ENCODE measurements at regions not wholly inside any gene's neighbourhood (a gene's known extent, or its start where the extent isn't known, plus 50 kb on each side); places are given as distances from the start of the nearest gene placed in this dataset.
"Not testable (repeated sequence)": the region's sequence is repeated elsewhere in the genome, so short reads cannot be mapped to it uniquely, and the experiment has no call there.

GRCh38 chr7:131686833-131687232 is 130.4 kb upstream of the PODXL start:
- no peak for DNase-seq
- in situ Hi-C loops (cut with HindIII; ENCODE audit: low pct_ligation_motif_present, low pct_unique_long_range_greater_than_20kb, low sequenced_read_pairs) = no loop called here

GRCh38 chr7:131683536-131684125 is 127.2 kb upstream of the PODXL start:
- DNase-seq = no peak
- in situ Hi-C loops (cut with HindIII; ENCODE audit: low pct_ligation_motif_present, low pct_unique_long_range_greater_than_20kb, low sequenced_read_pairs) = no loop called here

GRCh38 chr7:131681961-131682360 is 125.5 kb upstream of the PODXL start:
- in situ Hi-C loops (cut with HindIII; ENCODE audit: low pct_ligation_motif_present, low pct_unique_long_range_greater_than_20kb, low sequenced_read_pairs) = no loop called here
- DNase-seq = no peak

DNA sequence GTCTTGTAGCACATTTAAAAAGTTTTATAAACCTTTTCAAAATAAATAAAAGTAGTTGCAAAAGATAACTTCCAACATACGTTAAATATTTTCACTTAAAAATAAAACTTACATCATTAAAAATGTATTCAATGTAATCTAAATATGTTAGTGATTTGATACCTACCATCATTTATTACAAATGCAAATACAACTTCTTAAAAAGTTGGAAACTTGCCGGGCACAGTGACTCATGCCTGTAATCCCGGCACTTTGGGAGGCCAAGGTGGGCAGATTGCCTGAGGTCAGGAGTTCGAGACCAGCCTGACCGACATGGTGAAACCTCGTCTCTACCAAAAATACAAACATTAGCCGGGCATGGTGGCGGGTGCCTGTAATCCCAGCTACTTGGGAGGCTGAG is 122.6 kb upstream of the PODXL start:
- DNase-seq; in situ Hi-C loops (cut with HindIII; ENCODE audit: low pct_ligation_motif_present, low pct_unique_long_range_greater_than_20kb, low sequenced_read_pairs): not testable (repeated sequence)

DNA sequence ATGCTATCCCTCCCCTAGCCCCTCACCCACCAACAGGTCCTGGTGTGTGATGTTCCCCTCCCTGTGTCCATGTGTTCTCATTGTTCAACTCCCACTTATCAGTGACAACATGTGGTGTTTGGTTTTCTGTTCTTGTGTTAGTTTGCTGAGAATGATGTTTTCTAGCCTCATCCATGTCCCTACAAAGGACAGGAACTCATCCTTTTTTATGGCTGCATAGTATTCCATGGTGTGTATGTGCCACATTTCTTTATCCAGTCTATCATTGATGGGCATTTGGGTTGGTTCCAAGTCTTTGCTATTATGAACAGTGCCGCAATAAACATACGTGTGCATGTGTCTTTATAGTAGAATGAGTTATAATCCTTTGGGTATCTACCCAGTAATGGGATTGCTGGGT is 120.4 kb upstream of the PODXL start:
- in situ Hi-C loops (cut with HindIII; ENCODE audit: low pct_ligation_motif_present, low pct_unique_long_range_greater_than_20kb, low sequenced_read_pairs); DNase-seq: not testable (repeated sequence)

DNA sequence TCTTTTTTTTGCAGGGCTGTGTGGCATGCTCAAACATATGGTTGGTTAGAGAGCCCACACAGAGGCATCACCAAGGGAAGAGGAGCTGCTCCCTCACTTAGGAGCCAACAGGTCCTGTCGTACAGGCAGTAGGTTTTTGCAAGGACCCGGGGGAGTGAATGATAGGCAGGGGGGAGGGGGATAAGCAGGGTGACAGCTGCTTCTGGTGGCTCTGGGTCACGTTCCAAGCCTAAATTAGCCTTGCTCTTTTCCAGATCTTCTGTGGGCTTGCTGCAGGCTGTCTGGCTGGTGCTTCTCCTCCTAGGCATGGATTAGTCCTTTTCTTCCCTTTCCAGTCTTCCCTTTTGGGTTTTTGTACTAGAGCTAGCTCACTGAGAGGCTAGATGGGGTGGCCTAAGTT is 117.7 kb upstream of the PODXL start:
- DNase-seq = no peak
- in situ Hi-C loops (cut with HindIII; ENCODE audit: low pct_ligation_motif_present, low pct_unique_long_range_greater_than_20kb, low sequenced_read_pairs) = no loop called here

DNA sequence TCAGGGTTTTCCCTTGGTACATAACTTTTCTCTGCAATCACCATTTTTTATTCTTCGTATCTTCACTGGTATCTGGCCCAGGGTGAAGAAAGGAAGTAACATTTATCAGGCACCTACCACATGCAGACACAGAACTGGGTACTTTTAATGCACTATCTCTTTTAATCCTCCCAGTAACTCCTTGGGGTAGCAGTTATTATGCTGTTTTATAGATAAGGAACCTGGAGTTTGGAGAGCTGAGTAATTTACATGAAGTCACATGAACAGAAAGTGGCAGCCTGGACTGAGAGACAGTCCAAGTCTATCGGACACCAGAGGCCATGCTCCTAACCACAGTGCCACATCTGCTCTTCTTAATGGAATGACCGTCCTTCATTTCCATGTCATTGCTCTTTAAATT is 117.1 kb upstream of the PODXL start:
- in situ Hi-C loops (cut with HindIII; ENCODE audit: low pct_ligation_motif_present, low pct_unique_long_range_greater_than_20kb, low sequenced_read_pairs) = no loop called here
- no peak for DNase-seq

DNA sequence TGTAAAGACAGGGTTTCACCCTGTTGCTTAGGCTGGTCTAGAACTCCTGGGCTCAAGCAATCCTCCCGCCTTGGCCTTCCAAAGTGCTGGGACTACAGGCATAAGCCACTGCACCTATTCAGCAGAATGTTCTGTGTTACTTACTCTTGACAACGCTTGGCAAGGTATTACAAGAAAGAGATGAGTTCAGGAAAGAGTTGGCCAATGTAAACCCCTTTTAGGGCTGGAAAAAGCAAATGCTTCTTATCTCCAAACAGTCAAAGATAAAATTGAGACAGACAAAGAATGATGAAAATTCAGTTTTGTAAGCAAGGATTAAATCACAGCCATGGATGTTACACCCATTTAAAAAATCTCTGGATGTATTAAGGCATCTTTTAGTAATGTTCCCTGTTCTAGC is 114.0 kb upstream of the PODXL start:
- in situ Hi-C loops (cut with HindIII; ENCODE audit: low pct_ligation_motif_present, low pct_unique_long_range_greater_than_20kb, low sequenced_read_pairs) = no loop called here
- DNase-seq = no peak

GRCh38 chr7:131667699-131668098 is 111.3 kb upstream of the PODXL start:
- in situ Hi-C loops (cut with HindIII; ENCODE audit: low pct_ligation_motif_present, low pct_unique_long_range_greater_than_20kb, low sequenced_read_pairs) = no loop called here

GRCh38 chr7:131665021-131665420 is 108.6 kb upstream of the PODXL start:
- in situ Hi-C loops (cut with HindIII; ENCODE audit: low pct_ligation_motif_present, low pct_unique_long_range_greater_than_20kb, low sequenced_read_pairs) = no loop called here

More at GRCh38 chr7:131667699-131668098, 111.3 kb upstream of the PODXL start:
- no peak for DNase-seq

DNA sequence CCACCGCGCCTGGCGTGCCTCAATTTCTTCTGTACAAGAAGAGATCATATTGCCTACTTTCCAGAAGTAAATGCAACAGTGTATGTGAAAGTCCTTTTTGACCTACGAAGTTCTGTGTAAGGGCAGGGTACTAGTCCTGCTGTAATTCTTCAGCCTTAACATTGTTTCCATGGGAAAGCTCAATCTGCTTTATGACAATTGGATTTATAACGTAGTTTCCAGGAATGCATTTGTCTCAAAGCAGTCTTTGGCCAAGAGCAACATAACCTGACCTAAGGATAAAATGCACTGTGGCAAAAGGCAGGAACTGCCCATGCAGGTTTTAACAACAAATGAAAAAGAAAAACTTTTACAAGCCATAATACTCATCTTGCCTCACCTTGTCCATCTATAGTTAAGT is 108.1 kb upstream of the PODXL start:
- in situ Hi-C loops (cut with HindIII; ENCODE audit: low pct_ligation_motif_present, low pct_unique_long_range_greater_than_20kb, low sequenced_read_pairs) = no loop called here
- no peak for DNase-seq

More at GRCh38 chr7:131665021-131665420, 108.6 kb upstream of the PODXL start:
- DNase-seq = no peak

- DNase-seq; in situ Hi-C loops (cut with HindIII; ENCODE audit: low pct_ligation_motif_present, low pct_unique_long_range_greater_than_20kb, low sequenced_read_pairs): not testable (repeated sequence)
These were observed 106.0 kb upstream of the PODXL start for GRCh38 chr7:131662301-131662873.

GRCh38 chr7:131657881-131658280 is 101.5 kb upstream of the PODXL start:
- in situ Hi-C loops (cut with HindIII; ENCODE audit: low pct_ligation_motif_present, low pct_unique_long_range_greater_than_20kb, low sequenced_read_pairs) = no loop called here

GRCh38 chr7:131656980-131657723 is 100.7 kb upstream of the PODXL start:
- in situ Hi-C loops (cut with HindIII; ENCODE audit: low pct_ligation_motif_present, low pct_unique_long_range_greater_than_20kb, low sequenced_read_pairs) = no loop called here
- DNase-seq = no peak

More at GRCh38 chr7:131657881-131658280, 101.5 kb upstream of the PODXL start:
- DNase-seq = no peak

DNA sequence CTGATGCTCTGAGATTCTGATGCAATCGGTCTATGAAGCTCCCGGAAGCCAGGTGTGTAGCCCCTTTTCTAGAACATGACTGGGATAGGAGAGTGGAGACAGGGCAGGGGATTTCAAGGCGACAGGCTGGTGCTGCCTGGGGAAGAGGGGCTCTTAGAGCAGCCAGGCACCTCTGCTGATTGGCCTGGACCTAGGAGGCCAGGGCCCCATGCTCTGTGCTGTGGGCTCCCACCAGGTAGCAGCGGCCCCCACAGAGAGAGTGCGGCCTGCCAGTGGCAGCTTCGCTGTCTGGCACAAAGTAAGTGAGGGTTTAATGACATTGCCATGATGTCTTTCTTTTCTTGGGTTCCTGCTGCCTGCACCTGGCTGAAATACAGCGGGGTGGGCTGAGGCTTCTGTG is 99.4 kb upstream of the PODXL start:
- DNase-seq = no peak
- in situ Hi-C loops (cut with HindIII; ENCODE audit: low pct_ligation_motif_present, low pct_unique_long_range_greater_than_20kb, low sequenced_read_pairs) = no loop called here

DNA sequence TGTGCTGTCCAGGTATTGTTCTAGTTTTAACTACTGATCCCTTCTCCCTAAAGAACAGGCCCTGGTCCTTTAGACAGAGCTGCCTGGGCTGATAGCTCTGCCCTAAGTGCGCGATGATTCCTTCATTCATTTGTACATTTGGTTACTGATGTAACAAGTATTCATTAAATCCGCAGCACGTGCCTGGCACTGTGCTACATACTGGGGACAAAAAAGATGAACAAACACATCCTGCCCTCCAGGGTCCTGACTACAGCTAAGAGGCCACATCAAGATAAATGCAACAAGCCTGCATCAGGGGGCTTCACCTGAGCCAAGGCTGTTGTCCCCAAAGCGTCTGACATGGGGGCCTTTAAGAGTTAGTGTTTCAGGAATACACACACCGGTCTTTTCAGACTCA is 99.0 kb upstream of the PODXL start:
- DNase-seq = no peak
- in situ Hi-C loops (cut with HindIII; ENCODE audit: low pct_ligation_motif_present, low pct_unique_long_range_greater_than_20kb, low sequenced_read_pairs) = no loop called here

DNA sequence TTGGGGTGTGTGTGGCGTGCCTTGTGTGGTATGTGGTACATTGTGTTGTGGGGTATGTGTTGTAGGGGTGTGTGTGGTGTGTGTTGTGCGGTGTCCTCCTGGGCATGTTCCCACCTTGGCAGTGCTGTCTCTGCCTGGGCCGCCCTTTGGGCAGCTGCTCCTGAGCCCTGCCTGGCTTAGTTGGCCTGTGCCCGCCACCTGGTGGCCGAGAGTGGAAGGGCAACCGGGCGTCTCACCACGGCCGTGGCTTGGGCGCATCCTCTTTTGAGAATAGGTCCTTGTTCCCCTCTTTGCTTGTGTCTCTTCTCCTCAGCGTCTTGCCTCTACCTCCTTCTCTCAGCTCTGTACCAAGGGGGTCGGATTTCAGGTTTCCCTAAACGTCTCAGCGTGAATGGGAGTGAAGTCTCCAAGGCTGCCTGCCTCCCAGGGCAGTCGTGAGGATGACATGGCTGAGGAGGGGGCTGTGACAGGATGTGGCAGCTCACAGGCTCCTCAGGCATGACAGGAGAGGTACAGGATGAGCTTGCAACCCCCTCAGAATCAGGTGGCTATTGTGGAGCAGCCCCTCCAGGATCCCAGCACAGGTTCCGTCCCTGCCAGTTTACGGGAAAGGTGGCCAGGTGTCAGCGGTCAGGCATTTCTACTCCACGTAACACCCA is 98.4 kb upstream of the PODXL start:
- in situ Hi-C loops (cut with HindIII; ENCODE audit: low pct_ligation_motif_present, low pct_unique_long_range_greater_than_20kb, low sequenced_read_pairs) = no loop called here
- DNase-seq = peak; percentile 88

DNA sequence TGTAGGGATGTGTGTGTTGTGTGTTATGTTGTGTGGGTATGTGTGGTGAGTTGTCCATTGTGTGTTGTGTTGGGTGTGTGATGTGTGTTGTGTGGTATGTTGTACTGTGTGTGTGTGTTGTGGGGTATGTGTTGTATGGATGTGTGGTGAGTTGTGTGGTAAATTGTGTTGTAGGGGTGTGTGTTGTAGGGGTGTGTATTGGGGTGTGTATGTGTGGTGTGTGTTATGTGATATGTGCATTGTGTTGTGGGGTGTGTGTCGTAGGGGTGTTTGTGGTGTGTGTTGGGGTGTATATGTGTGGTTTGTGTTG is 97.8 kb upstream of the PODXL start:
- in situ Hi-C loops (cut with HindIII; ENCODE audit: low pct_ligation_motif_present, low pct_unique_long_range_greater_than_20kb, low sequenced_read_pairs) = no loop called here
- no peak for DNase-seq

DNA sequence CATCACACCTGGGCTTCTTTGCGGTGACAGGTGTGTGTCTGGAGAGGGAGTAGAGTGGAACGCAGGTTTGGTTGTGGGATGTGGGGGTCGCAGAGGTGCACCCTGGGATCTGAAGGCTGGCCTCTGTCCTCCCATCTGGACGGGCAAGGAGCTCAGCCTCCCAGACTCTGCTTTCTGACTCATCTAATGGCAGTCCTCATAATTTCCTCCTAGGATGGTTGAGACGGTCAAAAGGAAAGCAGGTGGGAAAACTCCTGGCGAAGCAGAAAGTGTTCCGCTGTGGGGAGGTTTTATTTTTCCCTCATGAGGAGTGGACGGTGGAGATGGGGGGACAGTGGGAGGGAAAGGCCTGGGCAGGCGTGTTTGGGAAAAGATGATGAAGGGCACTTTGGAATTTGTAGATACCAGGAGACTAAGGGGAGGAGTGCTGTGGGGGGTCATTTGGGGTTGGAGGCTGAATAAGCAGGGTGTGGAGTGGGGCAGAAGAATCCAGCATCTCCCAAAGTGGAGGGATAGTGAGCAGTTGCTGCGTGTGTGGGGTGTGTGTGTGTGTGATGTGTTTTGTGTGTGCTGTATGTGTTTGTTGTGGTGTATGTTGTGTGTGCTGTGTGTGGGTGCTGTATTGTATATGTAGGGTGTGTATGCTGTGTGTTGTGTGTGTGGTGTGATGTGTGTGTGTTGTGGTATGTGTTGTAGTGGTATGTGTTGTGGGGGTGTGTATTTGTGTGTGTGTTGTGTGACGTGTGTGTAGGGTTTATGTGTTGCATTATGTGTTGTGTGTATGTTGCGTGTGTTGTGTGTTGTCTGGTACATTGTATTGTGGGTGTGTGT is 97.2 kb upstream of the PODXL start:
- in situ Hi-C loops (cut with HindIII; ENCODE audit: low pct_ligation_motif_present, low pct_unique_long_range_greater_than_20kb, low sequenced_read_pairs) = no loop called here
- peak; percentile 33 for DNase-seq
